Fibroblast of villous mesenchyme (primary cell): ENCODE measurements at regions not wholly inside any gene's neighbourhood (a gene's known extent, or its start where the extent isn't known, plus 50 kb on each side); places are given as distances from the start of the nearest gene placed in this dataset.

Experiments
- DNase-seq: peaks from one replicate; pipeline ENCODE4 v3.0.0-alpha.2; 2010; ENCODE audit warnings: low read depth
- H3K4me3 ChIP-seq: 2 replicates; pipeline ENCODE4 v1.5.1; 2011; ENCODE audit warnings: low read depth, mild to moderate bottlenecking, low read length
- CTCF ChIP-seq: IDR thresholded peaks from 2 replicates; pipeline ENCODE4 v1.5.1; 2012; ENCODE audit warnings: low read depth, mild to moderate bottlenecking, low read length; ENCODE audit not compliant: insufficient read depth

GRCh38 chr3:156620901-156621300, 53.5 kb upstream of the TIPARP start:
- TF ChIP-seq CTCF: no peak
- H3K4me3 ChIP-seq: no peak overlapping the region
- no peak for DNase-seq

GRCh38 chr3:156620260-156620659, 54.1 kb upstream of the TIPARP start:
- no peak for DNase-seq
- TF ChIP-seq CTCF: no peak
- no peak overlapping the region for H3K4me3 ChIP-seq

GRCh38 chr3:156619376-156619775, 55.0 kb upstream of the TIPARP start:
- TF ChIP-seq CTCF: no peak
- no peak for DNase-seq
- no peak overlapping the region for H3K4me3 ChIP-seq

GRCh38 chr3:156617781-156618180, 56.6 kb upstream of the TIPARP start:
- TF ChIP-seq CTCF: no peak
- DNase-seq: no peak
- H3K4me3 ChIP-seq: no peak overlapping the region

GRCh38 chr3:156617145-156617544, 57.2 kb upstream of the TIPARP start:
- TF ChIP-seq CTCF: no peak
- DNase-seq: no peak

GRCh38 chr3:156615592-156616173, 58.7 kb upstream of the TIPARP start:
- peak; percentile 52 for DNase-seq
- no peak overlapping the region for H3K4me3 ChIP-seq
- no peak for TF ChIP-seq CTCF

More at GRCh38 chr3:156617145-156617544, 57.2 kb upstream of the TIPARP start:
- no peak overlapping the region for H3K4me3 ChIP-seq
